LNCAP (cell line): ENCODE measurements at regions not wholly inside any gene's neighbourhood (a gene's known extent, or its start where the extent isn't known, plus 50 kb on each side); places are given as distances from the start of the nearest gene placed in this dataset.

Experiments used
- TF ChIP-seq, protein P1 (sequence below): fragments of 450-650 bp; IDR thresholded peaks from 2 replicates; pipeline ENCODE4 v1.5.1; 2017; ENCODE audit warnings: mild to moderate bottlenecking

DNA sequence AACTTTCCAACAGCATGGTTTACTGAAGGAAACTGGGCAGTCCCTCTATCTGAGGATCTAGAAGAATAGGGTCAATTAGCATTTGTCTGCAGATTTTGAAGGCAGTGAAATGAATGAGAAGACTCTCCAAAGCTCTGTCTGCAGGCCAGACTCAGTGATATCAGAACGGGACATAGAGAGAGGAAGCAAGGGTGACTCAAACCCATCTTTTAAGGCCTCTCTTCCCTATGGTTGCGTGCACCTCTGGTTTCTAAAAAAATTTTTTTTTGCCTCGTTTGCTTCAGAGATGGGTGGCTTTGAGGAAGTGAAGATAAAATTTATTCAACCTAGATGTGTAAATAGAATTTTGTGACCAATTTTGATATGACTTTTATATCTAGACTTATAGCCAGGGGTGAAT is 71.9 kb upstream of the HOXC13 start:
- TF ChIP-seq, protein P1, sequence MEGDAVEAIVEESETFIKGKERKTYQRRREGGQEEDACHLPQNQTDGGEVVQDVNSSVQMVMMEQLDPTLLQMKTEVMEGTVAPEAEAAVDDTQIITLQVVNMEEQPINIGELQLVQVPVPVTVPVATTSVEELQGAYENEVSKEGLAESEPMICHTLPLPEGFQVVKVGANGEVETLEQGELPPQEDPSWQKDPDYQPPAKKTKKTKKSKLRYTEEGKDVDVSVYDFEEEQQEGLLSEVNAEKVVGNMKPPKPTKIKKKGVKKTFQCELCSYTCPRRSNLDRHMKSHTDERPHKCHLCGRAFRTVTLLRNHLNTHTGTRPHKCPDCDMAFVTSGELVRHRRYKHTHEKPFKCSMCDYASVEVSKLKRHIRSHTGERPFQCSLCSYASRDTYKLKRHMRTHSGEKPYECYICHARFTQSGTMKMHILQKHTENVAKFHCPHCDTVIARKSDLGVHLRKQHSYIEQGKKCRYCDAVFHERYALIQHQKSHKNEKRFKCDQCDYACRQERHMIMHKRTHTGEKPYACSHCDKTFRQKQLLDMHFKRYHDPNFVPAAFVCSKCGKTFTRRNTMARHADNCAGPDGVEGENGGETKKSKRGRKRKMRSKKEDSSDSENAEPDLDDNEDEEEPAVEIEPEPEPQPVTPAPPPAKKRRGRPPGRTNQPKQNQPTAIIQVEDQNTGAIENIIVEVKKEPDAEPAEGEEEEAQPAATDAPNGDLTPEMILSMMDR, result no peak

DNA sequence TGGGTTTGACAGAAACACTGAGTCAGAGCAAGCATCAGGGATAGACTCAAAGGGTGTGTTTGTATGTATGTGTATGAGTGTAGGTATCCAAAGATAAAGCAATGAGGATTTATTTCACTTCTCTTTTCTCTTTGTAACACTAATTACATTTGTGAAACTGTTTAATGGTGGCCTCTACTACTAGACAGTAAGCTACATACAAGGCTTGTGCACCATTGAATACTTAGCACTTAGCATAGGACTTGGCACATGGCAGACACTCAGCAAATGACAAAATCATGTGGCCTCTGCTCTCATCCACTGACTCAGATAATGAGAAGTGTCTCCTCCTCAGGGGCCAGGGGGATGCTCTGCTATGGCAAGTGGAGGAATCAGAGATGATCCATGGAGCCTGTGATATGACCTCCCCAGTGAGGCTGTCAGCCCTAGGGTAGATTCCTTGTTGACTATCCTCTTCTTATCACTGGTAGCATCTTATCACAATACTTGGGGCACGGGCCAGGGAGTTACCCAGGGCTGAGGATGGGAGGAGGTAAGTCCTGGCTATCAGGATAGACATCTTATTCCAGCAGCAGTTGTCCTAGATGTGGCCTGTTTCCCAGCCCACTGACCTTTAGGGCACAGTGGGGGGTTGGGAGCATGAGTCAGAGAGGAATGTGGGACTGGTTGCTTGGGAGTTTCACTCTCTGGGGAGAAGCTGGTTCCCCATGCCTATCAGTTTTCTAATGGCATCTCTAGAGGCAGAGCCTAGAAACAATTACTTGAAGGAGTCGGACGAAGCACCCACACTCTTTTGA is 71.2 kb upstream of the HOXC13 start:
- TF ChIP-seq, protein P1, result no peak

DNA sequence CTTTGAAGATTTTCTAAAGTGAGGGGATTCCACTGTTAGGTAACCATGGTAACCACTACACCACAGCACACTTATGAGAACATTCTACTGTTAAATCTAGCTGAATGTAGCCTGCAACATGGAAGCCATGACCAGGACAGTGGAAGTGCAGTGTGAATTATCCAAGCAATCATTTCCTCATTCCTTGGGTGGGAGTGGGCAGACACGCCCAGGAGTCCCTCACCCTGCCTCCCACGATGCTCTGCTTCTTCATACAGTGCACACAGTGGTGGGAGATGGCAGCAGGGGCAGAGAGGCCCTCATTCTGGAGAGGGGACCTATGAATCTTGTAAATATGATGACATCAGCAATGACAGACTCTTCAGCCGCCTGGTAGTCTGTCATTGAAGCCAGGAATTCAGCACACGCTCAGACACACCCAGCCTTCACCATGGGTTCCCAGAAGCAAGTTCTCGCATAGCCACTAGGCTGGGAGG is 70.1 kb upstream of the HOXC13 start:
- TF ChIP-seq, protein P1, result no peak

DNA sequence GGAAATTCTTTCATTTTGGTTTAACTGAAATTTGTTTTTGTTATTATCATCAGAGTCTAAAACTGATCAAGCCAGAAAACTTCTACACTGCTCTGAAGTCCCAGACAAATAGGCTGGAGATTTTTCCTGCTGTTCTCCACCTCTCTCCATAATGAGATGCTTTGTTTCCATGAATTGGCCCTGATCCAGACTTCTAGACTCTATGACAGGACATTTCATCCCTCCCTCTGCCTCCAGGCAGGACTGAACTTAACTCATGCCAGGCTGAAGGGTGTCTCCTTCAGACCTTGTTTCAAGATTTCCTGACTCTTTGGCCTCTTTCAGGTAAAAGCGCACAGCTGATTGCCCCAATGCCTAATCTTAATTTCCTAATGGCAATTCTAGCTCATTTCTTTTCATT is 69.1 kb upstream of the HOXC13 start:
- TF ChIP-seq, protein P1, result no peak

DNA sequence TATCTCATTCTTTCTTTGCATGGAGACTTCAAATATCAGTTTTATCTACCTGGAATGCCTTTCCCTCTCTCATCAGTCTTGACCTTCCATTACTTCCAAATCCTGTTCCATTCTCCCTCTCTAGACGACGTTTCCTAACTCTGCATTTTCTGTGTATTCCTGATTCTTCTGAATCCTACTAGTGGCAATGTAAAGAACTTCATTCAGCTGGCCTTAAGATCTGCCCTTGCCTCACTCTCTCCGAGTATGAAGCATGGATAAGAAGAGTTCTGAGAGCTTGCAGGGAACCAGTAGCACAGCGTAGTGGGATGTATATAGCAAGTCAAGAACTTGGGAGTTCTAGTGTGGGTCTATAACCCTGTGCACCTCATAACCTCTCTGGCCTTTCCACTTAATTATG is 68.5 kb upstream of the HOXC13 start:
- TF ChIP-seq, protein P1, result no peak

DNA sequence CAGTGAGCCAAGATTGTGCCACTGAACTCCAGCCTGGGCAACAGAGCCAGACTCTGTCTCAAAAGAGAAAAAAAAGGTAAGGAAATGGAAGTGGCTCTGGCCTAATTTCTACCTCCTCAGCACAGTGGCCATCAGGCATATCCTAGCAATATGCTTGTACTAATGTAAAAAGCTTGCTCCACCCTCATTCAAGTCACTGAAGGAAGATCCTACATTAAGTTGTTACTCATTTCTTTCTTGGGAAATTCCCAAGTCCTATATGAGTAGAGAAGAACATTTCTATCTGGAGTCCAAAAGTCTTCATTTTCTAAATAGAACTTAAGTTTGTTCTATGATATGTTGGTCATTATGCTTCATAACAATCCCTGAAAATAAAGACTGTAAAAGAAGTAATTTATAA is 67.3 kb upstream of the HOXC13 start:
- TF ChIP-seq, protein P1, result no peak

DNA sequence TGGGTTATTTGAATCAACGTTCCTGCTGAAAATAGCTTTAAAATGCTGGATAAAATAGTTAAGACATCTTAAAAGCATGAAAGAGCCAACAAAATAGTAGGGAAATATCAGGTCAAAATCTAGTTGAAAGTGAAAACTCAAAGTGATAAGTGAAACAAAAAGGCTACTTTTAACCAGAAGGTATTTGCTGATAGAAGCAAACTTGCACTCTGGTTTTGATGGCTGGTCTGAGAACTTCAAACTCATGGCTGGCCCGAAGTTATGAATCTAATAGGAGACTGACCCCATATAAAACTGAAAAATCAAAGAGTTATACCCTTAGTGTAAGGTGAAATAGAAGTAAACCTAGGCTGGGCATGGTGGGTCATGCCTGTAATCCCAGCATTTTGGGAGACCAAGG is 66.3 kb upstream of the HOXC13 start:
- TF ChIP-seq, protein P1, result no peak
